HG03025 (cell line): ENCODE measurements at regions not wholly inside any gene's neighbourhood (a gene's known extent, or its start where the extent isn't known, plus 50 kb on each side); places are given as distances from the start of the nearest gene placed in this dataset.
"Not testable (repeated sequence)": the region's sequence is repeated elsewhere in the genome, so short reads cannot be mapped to it uniquely, and the experiment has no call there.

Experiments used
- ATAC-seq: cut with Tn5 transposase; IDR thresholded peaks from one replicate; pipeline ENCODE4 v1.9.1; 2021; ENCODE audit warnings: mild to moderate bottlenecking, moderate library complexity; ENCODE audit not compliant: unreplicated experiment, low FRiP score

DNA sequence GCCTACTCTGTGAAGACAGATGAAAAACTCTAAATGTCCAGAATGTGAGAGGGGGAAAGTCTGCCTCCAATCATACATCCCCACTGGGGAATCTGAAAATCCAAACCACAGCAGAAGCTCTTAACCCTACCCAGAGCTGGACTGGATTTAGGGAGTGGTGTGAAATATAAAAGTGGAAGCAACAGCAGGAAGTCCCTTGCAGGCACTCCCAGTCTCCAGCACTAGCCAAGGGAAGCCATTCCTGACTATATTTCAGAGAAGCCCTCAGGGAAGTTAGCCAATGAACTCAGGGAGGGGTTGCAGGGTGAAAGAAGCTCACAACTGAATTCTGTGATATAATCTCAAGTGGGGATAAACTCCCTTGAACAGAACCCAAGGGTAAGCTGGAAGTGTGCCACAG lies 51.5 kb downstream of the CRPPA start:
- no peak for ATAC-seq

DNA sequence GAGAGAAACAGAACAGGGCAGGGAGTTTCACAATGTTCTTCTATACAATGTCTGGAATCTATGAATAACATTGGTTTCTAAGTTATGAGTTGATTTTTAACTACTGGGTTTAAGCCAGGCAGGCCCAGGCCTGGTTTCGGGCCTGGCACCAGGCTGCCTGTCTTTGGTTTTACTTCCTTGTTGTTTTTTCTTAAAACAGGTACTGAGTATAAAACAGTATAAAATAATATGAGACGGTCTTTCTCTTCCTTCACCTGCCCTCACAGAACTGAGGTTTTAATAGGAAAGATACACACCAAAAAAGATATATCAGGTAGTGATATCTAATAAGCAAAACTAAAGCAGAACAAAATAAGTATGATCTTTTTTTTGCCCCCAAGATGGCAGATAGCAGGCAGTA lies 52.0 kb downstream of the CRPPA start:
- not testable (repeated sequence) for ATAC-seq

DNA sequence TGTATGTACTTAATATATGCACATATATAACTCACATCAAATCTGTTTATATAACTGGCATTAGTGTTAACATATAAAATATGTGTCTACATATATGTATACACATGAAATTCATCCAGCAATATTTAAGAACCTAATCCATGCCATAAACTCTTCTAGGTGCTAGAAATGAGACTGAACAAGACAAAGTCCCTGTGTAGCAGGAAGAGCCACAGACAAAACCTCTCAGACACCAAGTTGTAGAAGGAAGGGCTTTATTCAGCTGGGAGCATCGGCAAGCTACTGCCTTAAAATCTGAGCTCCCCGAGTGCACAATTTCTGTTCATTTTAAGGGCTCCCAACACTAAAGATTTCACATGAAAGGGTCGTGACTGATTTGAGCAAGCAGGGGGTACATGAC lies 52.5 kb downstream of the CRPPA start:
- no peak for ATAC-seq

DNA sequence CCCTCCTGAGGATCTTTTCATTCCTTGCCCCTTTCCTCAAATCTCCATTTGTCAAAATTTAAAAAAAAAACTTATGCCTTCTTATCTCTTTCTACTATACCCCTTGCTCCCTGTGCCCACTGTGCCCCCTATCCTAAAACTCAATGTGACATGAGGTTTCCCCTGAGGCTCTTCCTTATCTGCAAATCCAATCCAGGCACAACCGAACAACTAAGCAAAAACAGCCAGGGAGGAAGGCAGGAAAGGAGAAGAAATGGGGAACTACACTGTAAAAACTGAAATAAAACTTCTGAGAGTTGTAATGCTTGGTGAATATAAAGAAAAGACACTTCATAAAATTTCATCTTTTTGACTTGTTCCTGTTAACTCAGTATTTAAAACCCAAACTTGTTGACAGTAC lies 54.2 kb downstream of the CRPPA start:
- ATAC-seq, result no peak

DNA sequence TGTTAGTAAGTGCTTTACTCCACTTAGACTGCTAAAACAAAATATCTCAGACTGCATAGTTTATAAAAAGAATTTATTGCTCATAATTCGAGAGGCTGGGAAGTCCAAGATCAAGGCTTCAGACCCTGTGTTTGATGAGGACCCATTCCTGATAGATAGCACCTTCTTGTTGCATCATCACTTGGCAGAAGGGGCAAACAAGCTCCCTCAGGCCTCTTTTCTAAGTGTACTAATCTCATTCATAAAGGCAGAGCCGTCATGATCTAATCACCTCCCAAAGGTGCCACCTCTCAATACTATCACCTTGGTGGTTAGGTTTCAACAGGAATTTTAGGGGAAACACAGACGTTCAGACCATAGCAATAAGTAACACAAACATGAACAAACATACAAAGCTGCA lies 55.4 kb downstream of the CRPPA start:
- ATAC-seq, result no peak

DNA sequence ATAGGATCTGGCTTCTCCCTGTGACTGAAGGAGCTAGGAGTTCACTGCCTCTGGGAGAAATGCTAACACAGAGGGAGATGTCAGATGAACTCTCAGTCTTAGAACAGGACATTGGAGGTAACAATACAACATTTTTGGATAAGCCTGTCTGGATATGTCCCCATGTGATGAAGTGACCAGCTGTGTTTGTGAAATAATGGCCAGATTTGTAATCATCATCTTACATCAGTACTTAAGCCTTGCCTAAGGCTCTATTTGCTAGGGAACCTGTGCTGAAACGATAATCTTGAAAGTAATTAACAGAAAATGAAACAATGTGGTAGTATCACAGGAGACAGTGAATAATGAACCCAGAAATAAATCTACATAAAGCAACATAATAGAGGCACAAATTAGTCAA lies 56.2 kb downstream of the CRPPA start:
- no peak for ATAC-seq

DNA sequence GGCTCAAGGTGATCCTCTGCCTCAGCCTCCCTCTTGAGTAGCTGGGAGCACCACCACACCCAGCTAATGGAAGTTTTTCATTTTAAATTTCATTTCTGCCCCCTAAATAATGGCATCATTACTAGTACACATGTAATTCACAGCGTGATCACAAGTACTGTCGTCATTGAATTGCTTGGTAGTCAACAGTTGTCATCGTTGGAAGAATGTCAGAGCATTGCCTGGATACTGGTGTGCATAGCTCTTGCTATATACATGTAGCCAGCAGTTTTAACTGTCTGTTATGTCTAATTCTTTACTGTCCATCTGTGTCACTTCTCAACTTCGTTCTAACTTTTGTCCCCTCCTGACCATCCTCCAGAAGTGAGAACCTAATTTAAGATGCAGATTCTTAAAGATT lies 62.1 kb downstream of the CRPPA start:
- ATAC-seq, result no peak

DNA sequence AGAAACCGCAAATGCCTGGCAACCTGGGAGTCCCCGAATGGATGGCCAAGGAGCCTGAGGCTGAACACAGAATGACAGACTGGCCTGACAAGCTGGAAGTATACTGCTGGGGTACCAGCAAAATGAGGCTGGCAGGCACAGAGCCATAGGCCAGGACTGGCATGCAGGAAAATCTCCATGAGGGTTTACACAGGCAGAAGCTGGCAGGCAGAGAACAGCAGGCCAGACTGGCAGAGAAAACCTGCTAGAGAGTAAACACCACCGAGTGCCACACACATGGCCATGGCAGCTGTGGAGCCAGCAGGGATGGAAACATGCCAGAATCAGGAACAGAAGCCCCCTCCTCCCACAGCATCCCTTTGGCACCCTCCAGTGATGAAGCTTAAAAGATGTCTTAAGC lies 63.4 kb downstream of the CRPPA start:
- no peak for ATAC-seq

DNA sequence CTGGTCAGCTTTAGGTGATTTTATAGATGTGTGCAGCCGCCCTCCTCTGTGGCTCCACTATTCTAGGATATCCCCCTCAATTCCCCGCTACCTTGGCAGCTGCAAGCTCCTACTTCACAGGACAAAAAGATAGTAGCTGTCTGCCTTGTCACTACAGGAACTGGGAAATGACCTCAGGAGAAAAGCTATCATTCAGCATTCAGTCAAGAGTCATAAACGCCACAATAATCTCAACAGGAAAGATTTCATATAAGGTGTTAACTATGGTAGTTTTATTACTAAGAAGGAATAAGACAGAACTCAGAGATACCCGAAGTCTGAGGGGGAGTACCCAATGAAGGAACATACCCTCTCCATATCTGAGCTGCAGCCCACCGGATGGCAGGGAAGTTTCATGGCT lies 63.9 kb downstream of the CRPPA start:
- ATAC-seq, result no peak

DNA sequence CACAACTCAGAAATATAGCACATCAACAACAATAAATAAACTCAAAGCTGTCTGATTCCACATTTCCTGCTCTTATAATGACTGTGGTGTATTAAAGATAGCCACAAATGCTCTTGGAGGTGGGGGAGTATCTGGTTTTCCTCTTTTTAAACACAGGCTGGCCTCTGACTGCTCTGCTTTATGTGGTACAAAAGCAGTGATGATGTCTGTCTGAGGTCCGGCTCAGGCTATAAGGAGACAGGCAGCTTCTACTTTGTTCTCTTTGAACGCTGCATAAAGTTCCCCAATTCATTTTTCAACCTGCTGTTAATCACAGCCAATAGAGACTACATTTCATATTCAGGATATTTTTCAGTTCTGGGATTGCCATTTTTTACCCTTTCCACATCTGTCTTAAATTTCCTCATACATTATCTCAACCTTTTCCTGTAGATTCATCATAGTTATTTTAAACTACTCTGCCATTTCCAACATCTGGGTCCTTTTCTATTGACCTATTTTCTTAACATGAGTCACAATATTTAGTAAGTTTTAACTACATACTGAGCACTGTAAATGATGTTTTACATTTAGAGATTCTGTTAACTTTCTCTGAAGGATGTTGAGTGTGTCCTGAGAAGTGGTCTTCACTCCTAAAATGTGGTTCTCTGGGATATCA lies 64.9 kb downstream of the CRPPA start:
- no peak for ATAC-seq

DNA sequence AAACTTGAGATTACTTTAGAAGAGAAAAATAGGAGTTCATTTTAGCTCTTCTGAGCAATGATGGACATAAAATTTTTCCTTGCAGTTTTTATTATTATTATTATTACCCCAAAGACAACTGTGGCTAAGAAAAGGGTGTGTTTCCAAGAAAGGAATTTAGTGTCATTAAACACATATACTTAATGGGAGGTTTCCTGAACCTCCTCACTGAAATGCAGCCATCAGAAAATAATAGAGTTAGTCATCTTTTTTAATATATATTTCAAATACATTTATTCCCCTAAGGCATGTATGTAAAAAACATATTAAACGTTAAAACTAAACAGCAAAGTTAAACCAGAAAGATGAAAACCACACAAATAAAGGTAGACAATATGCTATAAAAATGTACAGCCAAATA lies 66.8 kb downstream of the CRPPA start:
- no peak for ATAC-seq

DNA sequence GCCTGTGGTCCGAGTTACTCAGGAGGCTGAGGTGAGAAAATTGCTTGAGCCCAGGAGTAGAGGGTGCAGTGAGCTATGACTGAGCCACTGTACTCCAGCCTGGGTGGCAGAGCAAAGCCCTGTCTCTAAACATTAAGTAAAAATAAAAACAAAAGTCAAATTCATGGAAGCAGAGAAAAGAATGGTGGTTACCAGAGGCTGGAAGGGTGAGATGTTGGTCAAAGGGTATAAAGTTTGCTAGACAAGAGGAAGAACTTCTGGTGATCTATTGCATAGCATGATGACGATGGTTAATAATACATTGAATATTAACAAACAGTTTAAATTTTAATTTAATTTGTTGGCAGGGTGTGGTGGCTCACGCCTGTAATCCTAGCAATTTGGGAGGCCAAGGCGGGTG lies 68.1 kb downstream of the CRPPA start:
- no peak for ATAC-seq

DNA sequence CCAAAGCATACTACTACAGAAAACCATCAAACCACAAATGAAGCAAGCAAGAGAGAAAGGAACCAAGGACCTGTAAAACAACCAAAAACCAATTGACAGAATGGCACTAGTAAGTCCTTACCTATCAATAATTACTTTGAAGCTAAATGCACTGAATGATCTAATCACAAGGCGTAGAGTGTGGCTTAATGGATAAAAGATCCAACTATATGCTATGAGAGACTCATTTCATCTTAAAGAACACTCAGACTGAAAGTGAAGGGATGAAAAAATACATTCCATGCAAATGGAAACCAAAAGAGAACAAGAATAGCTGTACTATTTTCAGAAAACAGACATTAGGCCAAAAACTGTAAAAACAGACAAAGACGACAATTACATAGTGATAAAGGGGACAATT lies 70.7 kb downstream of the CRPPA start:
- no peak for ATAC-seq

DNA sequence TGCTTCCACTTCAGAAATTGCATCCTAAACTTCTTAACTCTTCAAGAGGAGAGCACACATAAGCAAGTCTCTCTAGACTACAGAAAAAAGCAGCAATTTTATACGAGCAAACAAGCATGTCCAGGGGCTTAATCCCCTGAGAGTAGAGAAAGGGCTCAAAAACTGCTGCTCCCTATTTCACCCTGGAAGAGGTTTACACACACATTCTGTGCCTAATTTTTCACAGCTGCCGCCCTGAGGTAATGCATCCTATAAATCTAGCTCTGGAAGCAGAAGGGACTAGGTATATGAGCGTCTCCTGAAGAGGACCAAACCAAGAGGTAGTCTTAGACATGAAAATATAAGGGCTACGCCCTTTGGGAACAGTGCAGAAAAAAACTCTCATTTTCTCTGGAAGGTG lies 73.1 kb downstream of the CRPPA start:
- no peak for ATAC-seq

DNA sequence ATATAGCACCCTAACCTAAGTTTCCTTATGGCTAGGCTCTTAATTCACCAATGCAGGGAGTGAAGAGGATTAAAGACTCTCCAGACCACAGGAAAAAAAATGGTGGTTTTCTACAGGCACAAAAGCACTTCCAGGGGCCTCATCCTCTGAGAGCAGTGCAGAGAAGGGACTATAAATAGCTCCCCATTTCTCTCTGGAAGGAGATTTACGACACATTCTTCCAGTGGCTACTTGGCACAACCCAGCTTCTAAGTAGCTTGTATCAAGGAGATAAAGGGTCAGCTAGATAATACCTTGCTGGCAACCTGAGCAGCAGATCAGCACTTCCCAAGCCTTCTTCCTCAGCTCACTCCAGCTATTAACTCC lies 73.5 kb downstream of the CRPPA start:
- ATAC-seq, result no peak

DNA sequence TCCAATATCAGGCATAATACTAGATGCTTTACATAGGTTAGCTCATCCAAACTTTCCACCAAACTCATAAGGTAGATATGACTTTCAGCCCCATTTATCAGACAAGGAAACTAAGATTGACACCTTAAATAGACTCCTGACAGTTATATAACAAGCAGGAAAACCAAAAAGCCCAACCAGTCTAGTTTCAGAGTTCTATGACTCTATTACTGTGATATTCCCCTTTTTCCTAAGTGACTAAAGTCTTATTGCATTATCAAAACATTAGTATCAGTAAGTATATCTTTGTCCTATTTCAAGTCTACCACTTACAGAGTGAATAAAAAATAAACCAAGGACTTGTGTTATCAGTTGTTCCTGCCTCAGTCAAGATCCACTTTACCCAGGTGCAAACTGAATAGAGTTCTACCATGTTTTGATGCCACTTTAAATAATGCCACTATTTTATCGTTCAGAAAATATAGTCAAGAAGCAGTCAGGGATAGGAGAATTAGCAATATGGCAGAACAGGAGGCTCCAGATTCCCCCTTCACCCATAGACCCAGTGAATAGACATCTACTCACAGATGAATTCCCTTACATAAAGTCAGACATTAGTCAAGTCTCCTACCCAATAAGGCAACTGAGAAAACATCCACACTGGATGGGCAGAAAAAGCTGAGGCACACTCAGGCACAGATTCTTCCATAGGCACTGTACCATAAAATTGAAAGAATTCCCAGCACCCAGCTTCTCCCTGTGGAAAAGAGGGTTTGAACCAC lies 74.1 kb downstream of the CRPPA start:
- ATAC-seq, result no peak

DNA sequence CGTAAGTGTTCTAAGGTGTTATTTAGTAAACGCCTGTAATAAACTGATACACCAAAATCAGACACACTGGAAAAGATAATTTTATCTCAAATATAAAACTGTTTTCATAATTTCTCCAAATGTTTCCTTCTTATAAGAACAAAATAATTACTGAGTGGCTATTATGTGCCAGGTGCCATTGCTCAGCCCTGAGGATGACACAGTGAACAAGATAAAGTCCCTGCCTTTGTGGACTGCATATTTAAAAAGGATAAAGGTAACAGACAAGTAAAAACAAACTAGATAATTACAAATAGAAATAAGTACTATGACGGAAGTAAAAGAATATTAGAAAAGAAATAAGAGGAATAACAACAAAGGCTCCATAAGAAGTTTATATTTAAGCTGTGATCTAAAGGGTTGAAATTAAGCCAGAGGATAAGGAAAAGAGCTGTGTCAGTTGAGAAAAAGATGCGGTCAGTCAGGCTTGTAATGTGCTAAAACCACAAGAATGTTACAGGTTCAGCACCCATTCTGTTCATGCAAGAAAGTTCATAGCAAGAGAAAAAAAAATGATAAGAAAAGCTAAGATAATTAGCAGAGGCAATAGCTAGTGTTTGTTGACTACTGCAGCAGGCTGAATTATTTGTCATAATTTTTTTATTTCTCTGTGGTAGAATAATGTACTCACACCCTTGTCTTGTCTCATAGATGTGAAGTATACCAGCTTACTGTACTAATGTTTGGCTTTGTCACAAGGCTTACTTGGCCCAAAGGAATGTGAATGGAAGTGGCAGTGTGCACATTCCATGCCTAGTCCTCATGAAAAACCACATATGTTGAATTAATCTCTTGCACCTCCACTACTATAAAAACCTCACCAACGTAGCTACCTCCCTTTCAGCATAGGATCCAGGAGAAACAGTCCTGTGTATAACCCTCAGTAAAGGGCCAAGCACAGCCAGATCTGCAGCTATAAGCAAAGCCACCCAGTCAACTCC lies 75.1 kb downstream of the CRPPA start:
- no peak for ATAC-seq

DNA sequence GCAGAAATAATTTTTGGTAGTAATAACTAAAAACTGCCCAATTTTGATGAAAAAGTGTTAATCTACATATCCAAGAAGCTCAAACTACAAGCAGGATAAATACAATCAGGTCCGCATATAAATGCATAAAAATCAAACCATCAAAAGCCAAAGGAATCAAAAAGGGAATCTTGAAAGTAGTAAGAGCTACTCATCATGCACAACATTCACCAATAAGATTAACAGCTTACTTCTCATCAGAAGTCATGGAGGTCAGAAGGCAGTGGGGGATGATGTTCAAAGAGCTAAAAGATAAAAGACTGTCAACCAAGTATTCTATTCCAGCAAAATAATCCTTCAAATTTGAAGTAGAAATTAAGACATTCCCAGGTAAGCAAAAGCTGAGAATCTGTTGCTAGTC lies 76.4 kb downstream of the CRPPA start:
- ATAC-seq, result no peak

DNA sequence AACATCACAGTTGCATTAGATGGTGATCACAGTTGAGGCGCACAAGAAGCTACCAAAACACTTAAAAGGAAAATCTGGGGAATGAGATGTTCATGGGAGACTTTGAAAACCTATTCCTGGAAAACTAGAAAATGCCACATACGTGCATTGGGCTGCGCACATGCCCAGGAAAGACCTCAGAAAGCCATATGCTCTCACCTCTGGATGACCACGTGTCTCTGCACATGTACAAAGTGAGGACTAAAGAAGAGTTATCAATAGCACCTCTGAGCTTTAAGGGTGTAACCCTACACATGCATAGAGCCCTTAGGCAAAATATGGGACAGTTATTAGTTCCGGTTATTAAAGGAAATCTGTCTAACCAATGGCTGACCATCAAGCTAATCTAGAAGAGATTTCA lies 77.7 kb downstream of the CRPPA start:
- no peak for ATAC-seq

DNA sequence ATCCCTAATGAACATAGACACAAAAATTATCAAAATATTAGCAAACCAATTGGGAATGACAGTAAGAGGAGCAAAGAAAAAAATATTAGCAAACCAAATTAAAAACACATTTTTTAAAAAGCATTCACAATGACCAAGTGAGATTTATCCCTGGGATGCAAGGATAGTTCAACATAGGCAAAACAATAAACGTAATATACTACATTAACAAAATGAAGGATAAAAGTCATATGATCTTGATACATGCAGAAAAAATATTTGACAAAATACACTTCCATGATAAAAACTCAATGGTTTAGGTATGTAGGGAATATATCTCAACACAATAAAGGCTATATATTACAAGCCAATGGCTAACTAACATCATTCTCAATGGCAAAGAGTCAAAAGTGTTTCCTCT lies 83.3 kb downstream of the CRPPA start:
- no peak for ATAC-seq

DNA sequence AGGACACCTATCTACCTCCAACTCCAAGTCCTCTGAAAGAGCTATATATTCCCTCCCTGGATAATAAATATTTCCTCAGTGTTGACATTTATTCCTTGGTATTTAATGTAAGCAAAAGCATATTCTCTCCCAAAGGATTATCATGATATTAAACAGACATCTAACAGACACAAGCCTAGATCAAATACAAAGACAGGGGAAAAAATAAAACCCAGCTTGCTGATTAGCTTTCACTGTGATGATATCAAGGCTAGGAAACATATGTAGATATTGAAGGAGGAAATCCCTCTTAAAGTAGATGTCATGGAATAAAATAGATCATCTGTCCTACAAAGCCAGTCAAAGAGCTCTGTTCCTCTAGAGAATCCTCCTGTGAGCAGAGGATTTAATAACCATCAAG lies 95.2 kb downstream of the CRPPA start:
- ATAC-seq, result no peak
